ENCODE measurements at regions not wholly inside any gene's neighbourhood (a gene's known extent, or its start where the extent isn't known, plus 50 kb on each side); places are given as distances from the start of the nearest gene placed in this dataset.

- no peak for TF ChIP-seq POLR2AphosphoS5 (IDR thresholded peaks at IDR 0.05; ENCODE audit: borderline replicate concordance, low read depth, low read length)
- TF ChIP-seq EZH2 (IDR thresholded peaks at IDR 0.05) = no peak
Observed at GRCh38 chr15:70519616-70520015, 243.7 kb downstream of the UACA start.

All from SK-N-MC (cell line).